Panc1 (cell line): ENCODE measurements at regions not wholly inside any gene's neighbourhood (a gene's known extent, or its start where the extent isn't known, plus 50 kb on each side); places are given as distances from the start of the nearest gene placed in this dataset.

Source experiments
- ATAC-seq: fragments of 200-7000 bp; cut with Tn5 transposase; 2 replicates; pipeline ENCODE4 v1.9.1; 2020; ENCODE audit warnings: mild to moderate bottlenecking, moderate library complexity
- BruUV-seq: library from RNA; stranded (reverse); fragments of 400-500 nt; replicated peaks from 2 replicates; lab custom pipeline; 2021; lab: Mats Ljungman, UMichigan
- CTCF ChIA-PET: fragments of 300-600 bp; sonication (Branson Sonifier 250); formaldehyde crosslinking; loops from one replicate; lab custom pipeline; 2022; ENCODE audit warnings: antibody characterized with exemption; lab: Charles Lee
- POLR2A ChIA-PET: fragments of 300-600 bp; sonication (Branson Sonifier 250); formaldehyde crosslinking; loops from one replicate; lab custom pipeline; 2022; ENCODE audit warnings: antibody characterized with exemption; lab: Charles Lee
- DNase-seq: peaks from one replicate; pipeline ENCODE4 v3.0.0-alpha.2; 2010; ENCODE audit warnings: low read depth, low spot score
- H3K27ac ChIP-seq: 2 replicates; pipeline ENCODE4 v1.5.1; 2011; ENCODE audit warnings: mild to moderate bottlenecking, low read length, inconsistent platforms
- H3K27me3 ChIP-seq: fragments of 200-500 bp; sonication (Bioruptor generic); 2 replicates; pipeline ENCODE4 v1.6.0; 2014; ENCODE audit warnings: low read length, inconsistent platforms; ENCODE audit not compliant: control insufficient read depth, insufficient read depth
- H3K36me3 ChIP-seq: fragments of 200-500 bp; sonication (Bioruptor generic); 2 replicates; pipeline ENCODE4 v1.5.1; 2014; ENCODE audit warnings: inconsistent platforms, mild to moderate bottlenecking, low read length, moderate library complexity; ENCODE audit not compliant: control insufficient read depth, insufficient read depth
- H3K4me1 ChIP-seq: 2 replicates; pipeline ENCODE4 v1.5.1; 2011; ENCODE audit warnings: inconsistent platforms, mild to moderate bottlenecking, low read length, moderate library complexity; ENCODE audit not compliant: control insufficient read depth, insufficient read depth
- H3K4me3 ChIP-seq, 2 experiments: 2 replicates each; pipeline ENCODE4 v1.5.1; 2011 to 2012; ENCODE audit warnings: low read depth in 2 of 2, low read length in 2 of 2, mild to moderate bottlenecking in 2 of 2, inconsistent platforms in 1 of 2, moderate library complexity in 1 of 2
- H3K9me3 ChIP-seq: fragments of 200-500 bp; sonication (Bioruptor generic); 2 replicates; pipeline ENCODE4 v1.5.1; 2014; ENCODE audit warnings: low read depth, mild to moderate bottlenecking, inconsistent platforms, low read length, moderate library complexity; ENCODE audit not compliant: control insufficient read depth, insufficient read depth
- CTCF ChIP-seq: fragments of 450-650 bp; IDR thresholded peaks from 2 replicates; pipeline ENCODE4 v1.5.1; 2017; ENCODE audit warnings: mild to moderate bottlenecking
- POLR2AphosphoS5 ChIP-seq: IDR thresholded peaks from 2 replicates; pipeline ENCODE4 v1.6.1; 2012; ENCODE audit warnings: mild to moderate bottlenecking, low read depth, low read length, moderate library complexity
- REST ChIP-seq, 2 experiments: IDR thresholded peaks; 2 replicates each; pipeline ENCODE4 v1.6.1; 2011 to 2012; ENCODE audit warnings: low read depth in 2 of 2, control low read depth in 1 of 2, low read length in 1 of 2, mild to moderate bottlenecking in 1 of 2, moderate library complexity in 1 of 2; ENCODE audit not compliant: insufficient read depth in 1 of 2
- SIN3A ChIP-seq: IDR thresholded peaks from 2 replicates; pipeline ENCODE4 v1.6.1; 2012; ENCODE audit warnings: low read depth, mild to moderate bottlenecking, low read length, moderate library complexity, borderline replicate concordance; ENCODE audit not compliant: insufficient read depth
- TCF7L2 ChIP-seq: IDR thresholded peaks from 2 replicates; pipeline ENCODE4 v1.6.1; 2011; ENCODE audit warnings: mild to moderate bottlenecking, low read depth, low read length, inconsistent platforms
- in situ Hi-C: cut with HindIII; loops from 2 replicates; pipeline ENCODE4 v1.10.0; 2016; ENCODE audit warnings: low sequenced_read_pairs, low pct_unique_long_range_greater_than_20kb
- intact Hi-C: fragments of 100-400 bp; cut with micrococcal nuclease; formaldehyde crosslinking; loops from one replicate; pipeline ENCODE4 v1.10.0; 2022; ENCODE audit not compliant: unreplicated experiment

GRCh38 chr5:17148481-17148880 lies 69.0 kb upstream of the BASP1 start:
- ChIA-PET CTCF (no interaction called here), POLR2A (no interaction called here)
- intact Hi-C loops (no loop called here), in situ Hi-C loops (loop anchor here (25.0 kb wide), 1 partner anchor 211 kb away; the partner anchor contains the start of gene MYO10)
- H3K4me1 ChIP-seq, result no peaks in the 10 kb centered on the region; the same call in 1 of the 2 replicates
- H3K27me3 ChIP-seq, result no peaks in the 10 kb centered on the region
- DNase-seq (no peak), ATAC-seq (no peak)
- H3K9me3 ChIP-seq, result no peaks in the 10 kb centered on the region
- no peak overlapping the region for H3K4me3 ChIP-seq
- BruUV-seq, result no TSS peak
- no peaks in the 10 kb centered on the region for H3K36me3 ChIP-seq
- TF ChIP-seq SIN3A (no peak), CTCF (no peak), REST (IDR thresholded peaks at IDR 0.05; ENCODE audit: insufficient read depth in 1 of 2, low read depth in 2 of 2, low read length in 1 of 2) (no peak), TCF7L2 (no peak), POLR2AphosphoS5 (no peak)
- no peak overlapping the region for H3K27ac ChIP-seq

GRCh38 chr5:17149786-17150185 lies 67.6 kb upstream of the BASP1 start:
- no peak for ATAC-seq
- intact Hi-C loops, result no loop called here
- Histone ChIP-seq H3K27me3 (no peaks in the 10 kb centered on the region), H3K36me3 (no peaks in the 10 kb centered on the region), H3K4me3 (no peak overlapping the region), H3K4me1 (no peaks in the 10 kb centered on the region; the same call in 1 of the 2 replicates), H3K9me3 (no peaks in the 10 kb centered on the region), H3K27ac (no peak overlapping the region)
- in situ Hi-C loops, result loop anchor here (25.0 kb wide), 1 partner anchor 212 kb away; the partner anchor contains the start of gene MYO10
- DNase-seq, result no peak
- no TSS peak for BruUV-seq
- ChIA-PET CTCF (interaction anchor here (0.6 to 1.7 kb wide), 2 partner anchors 17 to 40 kb away, joined by 3 to 4 read pairs; no protein-coding TSS in a partner anchor), POLR2A (interaction anchor here (0.5 kb wide), 1 partner anchor 125 kb away, joined by 6 read pairs; no protein-coding TSS in a partner anchor)
- TF ChIP-seq REST (IDR thresholded peaks at IDR 0.05; ENCODE audit: insufficient read depth in 1 of 2, low read depth in 2 of 2, low read length in 1 of 2) (no peak), POLR2AphosphoS5 (no peak), SIN3A (no peak), TCF7L2 (no peak), CTCF (no peak)
